Iris pigment epithelial cell (primary cell): ENCODE measurements at regions not wholly inside any gene's neighbourhood (a gene's known extent, or its start where the extent isn't known, plus 50 kb on each side); places are given as distances from the start of the nearest gene placed in this dataset.
"Not testable (repeated sequence)": the region's sequence is repeated elsewhere in the genome, so short reads cannot be mapped to it uniquely, and the experiment has no call there.

Experiments used
- DNase-seq: peaks from one replicate; pipeline ENCODE4 v3.0.0-alpha.2; 2011; ENCODE audit warnings: low read depth

DNA sequence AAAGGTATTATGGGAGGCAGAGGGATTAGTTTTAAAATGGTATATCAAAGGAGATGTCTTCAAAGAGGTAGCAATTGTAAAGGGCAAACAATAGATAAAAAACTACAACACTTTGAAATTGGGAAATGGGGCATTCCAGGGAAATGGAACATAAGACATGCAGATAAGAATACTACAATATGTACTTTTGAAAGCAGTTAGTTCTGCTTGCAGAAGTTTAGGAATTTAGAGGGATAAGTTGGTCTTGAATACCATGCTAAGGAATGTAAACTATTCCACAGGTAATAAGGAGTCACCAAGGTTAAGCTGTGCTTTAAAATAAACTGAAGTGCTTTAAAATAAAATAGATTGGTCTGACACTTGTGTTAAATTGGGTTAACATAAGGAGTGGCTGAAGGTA, 571.7 kb upstream of the ACVR2A start:
- no peak for DNase-seq

DNA sequence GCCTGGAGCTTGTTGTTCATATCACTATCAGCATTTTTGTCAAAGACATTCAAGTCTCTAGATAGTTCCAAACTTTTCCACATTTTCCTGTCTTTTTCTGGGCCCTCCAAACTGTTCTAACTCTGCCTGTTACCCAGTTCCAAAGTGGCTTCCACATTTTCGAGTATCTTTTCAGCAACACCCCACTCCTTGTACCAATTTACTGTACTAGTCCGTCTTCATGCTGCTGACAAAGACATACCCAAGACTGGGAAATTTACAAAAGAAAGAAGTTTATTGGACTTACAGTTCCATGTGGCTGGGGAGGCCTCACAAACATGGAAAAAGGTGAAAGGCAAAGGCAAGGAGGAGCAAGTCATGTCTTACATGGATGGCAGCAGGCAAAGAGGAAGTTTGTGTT, 575.2 kb upstream of the ACVR2A start:
- not testable (repeated sequence) for DNase-seq

DNA sequence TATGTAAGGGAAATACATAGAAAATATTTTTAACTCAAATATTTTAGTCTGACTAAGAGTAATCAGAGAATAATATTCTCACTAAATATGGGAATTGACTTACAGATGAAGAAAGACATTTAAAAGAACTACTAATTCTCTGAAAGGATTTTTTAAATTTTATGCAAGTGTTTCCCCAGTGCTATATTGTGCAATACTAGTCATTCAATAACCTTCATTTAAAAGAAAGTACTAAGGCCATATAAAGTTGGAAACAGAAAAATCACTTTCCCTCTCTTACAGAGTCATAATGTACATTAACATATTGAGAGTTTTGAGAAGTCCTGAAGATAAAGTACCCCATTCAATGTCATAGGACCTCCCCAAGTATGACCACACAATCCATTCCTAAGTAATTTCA, 584.6 kb upstream of the ACVR2A start:
- DNase-seq = no peak

DNA sequence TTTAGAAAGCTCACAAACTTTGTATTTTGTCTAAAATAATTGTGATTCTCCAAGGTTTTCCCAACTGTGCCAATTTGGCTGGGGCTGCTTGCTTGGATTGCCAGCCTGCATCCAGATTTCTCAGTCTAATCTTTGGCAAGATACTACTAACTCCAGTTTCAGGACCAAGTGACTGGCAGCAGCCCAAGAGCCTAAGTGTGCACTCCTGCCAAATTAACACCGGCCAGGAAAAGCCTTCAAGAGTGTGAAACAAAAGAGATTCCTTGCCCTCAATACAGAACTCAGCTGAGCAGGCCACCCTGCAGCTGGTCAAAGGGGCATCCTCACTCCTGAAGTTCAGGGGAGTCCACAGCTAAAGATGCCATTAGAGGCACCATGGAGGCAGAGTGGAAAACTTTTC, 589.0 kb upstream of the ACVR2A start:
- no peak for DNase-seq

DNA sequence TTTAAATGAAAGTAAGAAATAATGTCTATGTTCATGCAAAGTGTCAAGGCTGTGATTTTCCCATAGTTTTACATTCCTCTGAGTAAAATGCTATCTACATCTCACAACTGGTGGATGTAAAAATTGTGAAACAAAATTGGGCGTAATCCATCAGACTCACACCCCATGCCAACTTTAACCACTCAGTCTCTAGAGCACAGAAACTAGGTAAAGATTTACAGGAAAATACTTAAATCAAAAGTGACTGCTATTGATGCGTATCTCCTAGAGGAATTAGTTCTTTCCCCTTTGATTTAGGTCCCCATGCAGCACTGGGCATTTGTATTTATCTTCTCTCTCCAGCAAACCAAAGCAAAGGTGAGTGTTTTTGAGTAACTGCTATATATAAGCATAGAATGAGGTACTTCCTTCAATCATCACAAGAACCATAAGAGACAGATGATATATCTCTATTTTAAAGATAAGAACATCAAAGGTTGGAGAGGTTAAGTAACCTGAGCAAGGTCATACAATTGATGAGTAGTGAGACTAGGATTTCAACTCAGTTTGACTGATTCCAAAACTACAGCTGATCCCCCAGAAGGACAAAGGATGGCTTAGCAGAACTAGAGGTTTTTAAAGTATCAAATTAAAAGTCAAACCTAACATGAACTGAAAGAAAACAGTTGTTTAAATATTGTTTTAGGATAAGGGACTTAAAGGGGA, 594.0 kb upstream of the ACVR2A start:
- DNase-seq = no peak

DNA sequence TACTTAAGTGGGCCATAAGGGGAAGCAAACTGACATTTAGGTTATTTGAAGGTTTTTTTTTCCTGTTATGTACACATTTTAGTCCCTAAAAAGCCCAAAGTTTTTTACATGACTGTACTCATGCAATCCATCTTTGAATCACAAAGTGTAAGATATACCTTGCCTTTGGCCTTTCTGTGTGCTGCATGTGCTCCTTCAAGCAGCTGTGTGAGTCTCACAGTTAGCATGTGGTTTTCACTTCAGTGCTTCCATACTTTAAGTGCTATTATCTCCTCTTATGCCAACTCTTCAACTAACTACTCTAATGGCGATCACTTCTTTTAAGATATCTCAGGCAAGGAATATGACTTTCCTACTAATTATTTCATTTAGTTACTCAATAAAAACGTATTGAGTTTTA, 597.1 kb upstream of the ACVR2A start:
- DNase-seq = no peak

DNA sequence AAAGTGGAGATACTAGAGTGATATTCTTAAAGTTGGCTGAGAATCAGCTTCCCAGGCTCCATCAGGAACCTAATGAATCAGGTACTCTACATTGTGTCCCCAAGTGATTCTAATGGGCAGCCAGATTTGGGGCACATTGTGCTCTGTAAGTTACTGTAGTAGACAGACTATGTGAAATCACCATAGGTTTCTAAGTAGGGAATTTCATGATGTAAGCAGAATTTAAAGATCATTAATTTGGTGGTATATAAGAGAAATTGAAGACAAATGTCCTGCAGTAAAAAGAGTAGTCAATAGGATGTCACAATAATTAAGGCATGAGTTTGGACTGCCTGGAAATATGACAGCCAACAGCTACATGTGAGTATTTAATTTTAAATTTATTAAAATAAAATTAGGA, 602.4 kb upstream of the ACVR2A start:
- DNase-seq = no peak

DNA sequence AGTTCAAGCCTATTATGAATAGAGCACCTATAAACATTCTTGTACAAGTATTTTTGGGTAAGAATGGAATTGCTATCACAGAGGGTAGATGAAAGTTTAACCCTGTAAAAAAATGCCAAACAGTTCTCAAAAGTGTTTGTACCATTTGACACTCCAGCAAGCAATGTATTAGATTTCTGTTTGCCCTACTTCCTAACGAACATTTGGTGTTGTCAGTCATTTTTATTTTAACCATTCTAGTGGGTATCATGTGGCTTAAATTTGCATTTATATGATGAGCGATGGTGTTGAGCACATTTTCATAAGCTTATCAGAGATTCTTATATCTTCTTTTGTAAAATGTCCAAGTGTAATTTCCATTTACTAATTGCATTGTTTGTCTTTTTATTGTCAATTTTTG, 608.2 kb upstream of the ACVR2A start:
- DNase-seq = no peak

DNA sequence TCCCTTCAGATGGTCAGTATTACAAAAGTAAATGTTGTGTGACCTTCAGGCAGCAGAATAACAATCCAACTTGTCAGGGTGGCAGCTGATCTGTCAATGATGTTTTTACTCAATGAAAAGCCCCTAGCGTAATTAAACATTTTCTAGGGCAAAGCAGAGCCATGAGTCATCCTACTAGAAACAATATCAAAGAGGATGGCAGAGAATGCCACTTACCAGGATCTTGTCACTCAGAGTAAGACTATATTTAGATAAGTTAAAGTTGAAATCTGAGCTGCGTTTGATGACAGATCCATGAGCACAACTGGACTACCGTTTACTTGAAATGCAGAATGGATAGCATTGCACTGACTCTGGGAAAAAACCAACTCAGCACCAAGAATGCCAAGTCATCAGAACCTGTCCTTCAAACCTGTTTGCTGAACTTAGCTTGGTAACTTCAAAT, 612.6 kb upstream of the ACVR2A start:
- no peak for DNase-seq

DNA sequence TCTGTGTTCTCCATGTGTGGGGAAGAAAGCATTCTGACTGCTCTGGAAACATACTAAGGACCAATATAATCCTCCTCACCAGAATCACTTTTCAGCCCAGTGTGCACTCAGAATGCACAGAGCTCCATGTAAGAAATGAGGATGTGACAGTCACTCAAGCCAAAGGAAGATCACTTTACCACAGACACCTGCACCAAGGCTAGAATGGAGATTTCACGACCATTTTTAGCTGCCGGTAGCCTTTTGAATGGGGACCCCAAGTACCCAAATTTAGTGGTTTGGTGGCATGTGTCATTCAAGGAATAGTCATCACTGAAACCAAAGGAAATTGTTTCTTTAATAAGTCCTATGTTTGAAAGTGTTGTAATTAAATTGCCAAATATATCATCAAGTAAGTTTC, 613.2 kb upstream of the ACVR2A start:
- DNase-seq = no peak

DNA sequence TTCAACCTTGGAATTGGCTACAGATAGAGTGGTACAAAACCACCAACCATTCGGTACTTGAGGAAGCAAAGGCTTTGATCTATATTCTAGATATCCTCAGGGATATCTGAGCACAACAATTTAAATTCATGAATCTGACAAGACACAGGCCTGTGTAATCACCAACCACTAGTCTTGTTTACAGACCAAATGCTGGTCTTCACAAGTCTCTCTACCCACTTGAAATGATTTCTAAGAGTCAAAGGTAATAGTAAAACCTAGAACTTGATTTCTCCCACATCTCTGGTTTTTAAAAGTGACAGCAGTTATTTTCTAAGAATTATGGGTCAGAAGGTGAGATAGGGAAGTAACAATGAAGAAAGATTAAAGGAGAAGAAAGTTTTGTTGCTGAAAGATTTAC, 613.7 kb upstream of the ACVR2A start:
- DNase-seq = no peak

DNA sequence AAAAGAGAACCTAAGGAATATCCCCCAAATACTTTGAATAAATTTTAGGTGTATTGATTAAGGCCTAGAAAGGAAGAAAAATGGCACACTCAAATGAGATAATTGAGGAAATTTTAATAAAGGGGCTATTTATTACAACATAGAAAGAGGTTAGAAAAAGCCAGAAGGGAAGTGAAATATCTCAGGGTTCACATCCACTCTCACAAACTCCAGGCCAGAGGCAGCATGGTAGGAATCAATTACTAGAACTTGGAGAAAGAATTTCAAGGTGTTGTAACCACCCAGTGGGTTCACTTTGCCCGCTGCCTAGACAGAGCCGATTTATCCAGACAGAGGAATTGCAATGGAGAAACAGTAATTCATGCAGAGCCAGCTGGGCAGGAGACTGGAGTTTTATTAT, 617.5 kb upstream of the ACVR2A start:
- no peak for DNase-seq

DNA sequence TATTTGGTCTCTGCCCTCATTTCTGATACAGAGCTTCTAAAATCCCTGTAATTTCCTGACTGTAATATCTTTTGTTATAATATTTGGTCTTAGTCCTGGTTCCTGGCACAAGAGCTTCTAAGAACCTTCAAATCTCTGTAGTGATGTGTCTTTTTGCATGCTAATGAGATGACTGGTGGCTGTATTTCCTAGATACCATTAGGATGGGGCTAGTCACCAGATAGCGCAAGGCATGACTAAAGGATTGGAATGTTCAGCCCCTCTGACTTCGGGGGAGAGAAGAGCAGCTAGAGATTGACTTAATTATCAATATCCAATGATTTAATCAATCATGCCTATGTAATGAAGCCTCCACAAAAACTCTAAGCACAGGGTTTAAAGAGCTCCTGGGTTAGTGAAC, 620.8 kb upstream of the ACVR2A start:
- DNase-seq = peak; percentile 3

DNA sequence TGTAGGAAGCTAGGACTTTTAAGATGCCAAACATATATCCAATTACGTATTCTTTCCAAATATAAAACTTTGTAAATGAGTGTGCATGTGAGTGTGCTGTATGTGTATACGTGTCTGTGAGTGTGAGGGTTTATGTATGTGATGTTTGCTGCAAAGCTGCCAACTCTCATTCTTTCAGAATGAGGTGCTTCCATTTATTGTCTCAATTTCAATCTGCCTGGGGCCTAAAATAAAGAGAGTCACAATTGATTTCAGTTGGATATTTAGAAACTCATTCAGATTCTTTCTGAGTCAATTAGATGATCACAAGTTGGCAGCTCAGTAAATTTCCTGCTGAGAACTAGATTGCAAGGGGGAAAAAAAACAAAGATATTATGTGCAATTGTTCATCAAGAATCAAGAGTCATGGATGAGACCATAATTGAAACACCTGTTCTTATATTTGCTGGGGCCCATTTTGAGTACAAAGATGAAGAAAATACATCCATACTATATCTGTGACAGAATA, 621.2 kb upstream of the ACVR2A start:
- DNase-seq = no peak

DNA sequence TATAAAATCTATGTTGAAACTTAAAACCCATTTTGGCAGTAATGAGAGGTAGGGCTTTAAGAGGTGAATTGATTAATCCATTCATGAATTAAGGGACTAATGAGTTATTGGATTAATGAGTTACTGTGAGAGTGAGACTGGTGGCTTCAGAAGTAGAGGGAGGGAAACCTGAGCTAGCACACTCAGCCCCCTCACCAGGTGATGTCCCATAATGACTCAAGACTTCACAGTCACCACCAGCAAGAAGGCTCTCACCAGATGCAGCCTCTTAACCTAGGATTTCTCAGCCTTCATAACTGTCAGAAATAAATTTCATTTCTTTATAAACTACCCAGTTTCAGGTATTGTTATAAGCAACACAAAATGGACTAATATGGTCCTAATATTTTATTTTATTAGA, 621.7 kb upstream of the ACVR2A start:
- no peak for DNase-seq

DNA sequence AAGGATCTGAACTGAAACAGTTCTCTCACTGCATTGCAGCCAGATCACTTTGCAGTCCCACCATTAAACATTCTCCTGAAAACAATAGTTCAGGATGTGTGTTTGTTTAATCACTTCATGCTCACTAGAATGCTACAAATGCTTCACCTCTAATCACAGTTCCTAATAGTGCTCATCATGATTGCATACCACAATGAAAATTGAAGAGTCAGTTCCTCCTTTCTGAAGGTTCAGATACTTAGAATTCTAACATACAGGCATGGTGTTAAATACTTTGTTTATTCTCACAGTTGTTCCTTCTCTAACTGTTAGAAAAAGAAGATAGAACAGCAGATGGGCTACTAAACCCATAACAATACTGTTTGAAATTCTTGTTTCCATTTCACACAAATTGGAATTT, 622.3 kb upstream of the ACVR2A start:
- DNase-seq = no peak

DNA sequence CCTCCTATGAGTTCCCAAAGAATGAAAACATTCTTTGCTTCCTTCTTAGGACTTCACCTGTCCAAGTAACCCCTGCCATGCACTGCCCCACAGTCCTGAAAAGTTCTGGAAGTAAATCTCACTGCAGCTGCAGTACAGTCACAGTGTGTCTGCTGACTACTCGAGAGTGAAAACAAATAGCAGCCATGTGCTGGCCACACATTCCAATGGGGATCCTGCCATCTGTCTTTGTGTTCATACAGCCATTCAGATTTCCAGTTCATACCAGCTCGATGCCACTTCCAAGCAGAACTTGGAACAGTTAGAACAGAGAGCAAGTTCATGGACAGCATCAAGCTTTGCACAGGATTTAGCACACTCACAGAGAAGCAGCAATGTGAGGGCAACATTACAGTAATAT, 629.9 kb upstream of the ACVR2A start:
- no peak for DNase-seq

DNA sequence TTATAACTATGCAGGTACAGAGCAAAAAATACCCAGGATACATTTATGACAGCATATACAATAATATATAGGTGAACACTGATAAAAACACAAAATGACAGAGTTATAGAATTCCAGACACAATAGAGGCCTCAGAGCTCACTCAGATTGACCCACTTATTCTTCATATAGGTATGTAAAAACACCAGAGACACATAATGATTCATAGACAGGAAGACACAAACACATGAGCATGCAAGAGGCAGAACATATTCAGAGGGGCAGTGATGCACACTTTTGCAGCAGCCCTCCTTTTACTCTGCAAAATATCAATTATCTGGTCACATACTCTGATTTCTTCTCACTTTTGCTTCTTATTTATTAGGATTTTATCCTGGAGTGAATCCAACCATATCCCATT, 633.3 kb upstream of the ACVR2A start:
- DNase-seq = no peak

DNA sequence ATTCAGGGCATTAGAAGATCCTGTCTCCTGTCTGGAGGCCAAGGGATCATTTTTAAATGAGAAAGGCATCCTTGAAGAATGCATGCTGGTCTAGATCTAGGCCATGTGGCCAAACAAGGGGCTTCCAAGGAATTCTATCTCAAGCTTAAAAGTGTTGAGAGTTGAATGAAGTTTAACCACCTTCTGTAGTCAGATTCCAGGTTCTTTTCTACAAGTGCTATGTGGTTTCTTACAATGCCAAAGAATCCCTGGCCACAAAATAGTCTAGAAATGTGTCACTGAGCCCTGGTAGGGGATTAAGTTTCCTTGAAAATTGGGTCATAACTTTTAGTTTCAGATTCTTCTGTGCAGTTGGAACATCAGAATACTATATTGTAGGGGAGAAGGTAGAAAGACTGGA, 640.7 kb upstream of the ACVR2A start:
- peak; percentile 70 for DNase-seq

DNA sequence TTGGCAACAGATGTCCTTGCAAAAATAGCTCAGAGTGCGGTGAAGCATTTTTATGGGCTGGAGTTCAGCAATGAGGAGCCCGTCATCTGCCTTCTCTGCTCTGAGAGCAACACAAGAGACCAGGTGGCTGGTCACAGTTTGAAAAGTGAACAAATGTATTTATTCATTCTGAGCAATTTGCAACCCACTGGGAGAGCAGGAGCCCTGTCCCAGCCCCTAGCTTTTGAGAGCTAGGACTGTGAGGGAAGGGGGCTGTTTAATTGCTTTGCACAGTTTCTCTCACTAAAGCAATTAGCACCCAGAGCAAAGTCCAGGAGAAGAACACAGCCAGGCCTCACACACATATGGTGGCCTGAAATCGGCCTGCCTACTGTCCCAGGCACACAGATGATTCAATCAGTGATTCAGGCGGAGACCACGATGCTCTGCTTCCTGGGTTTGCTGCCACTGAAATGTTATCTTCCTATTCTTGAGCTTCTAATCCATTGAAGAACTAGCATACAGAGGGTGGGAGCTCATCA, 646.1 kb upstream of the ACVR2A start:
- DNase-seq = no peak

DNA sequence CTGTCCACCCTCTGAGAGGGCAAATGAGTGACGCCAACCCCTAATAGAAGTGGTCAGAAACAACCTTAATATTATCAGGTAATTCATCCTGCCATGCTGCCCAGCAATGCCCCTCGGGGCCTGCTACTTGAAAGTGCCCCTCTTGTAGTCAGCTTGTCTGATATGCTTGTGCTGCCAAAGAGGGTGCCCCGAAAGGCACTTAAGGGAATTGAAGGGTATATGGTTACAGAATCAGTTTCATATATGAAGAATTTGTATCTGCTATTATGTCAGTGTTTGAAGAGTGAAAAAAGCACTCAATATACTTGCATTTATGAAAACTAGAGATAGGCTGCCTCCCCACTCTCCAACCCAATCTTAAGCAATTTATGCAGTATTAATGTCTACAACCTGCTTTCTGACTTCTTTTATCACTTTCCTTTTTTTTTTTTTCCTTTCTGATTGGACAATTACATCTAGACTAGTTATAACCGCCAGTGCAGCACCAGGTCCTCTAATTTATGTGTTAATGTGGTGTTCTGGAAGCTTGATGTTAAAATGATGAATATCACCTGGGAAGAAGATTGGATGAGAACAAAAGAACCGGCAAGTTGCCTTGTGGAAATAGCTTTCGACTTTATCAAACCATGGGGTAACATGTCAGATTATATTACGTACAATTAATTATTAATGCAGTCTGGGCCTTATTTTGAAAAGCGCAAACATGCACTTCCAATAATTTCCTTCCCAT, 646.9 kb upstream of the ACVR2A start:
- DNase-seq = no peak

DNA sequence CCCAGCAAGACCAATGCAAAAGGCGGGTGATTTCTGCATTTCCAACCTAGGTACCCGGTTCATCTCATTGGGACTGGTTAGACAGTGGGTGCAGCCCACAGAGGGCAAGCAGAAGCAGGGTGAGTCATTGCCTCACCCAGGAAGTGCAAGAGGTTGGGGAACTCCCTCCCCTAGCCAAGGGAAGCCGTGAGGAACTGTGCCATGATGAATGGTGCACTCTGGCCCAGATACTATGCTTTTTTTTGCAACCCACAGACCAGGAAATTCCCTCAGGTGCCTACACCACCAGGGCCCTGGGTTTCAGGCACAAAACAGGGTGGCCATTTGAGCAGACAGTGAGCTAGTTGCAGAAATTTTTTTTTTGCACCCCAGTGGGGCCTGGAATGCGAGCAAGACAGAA, 662.6 kb upstream of the ACVR2A start:
- DNase-seq = no peak

DNA sequence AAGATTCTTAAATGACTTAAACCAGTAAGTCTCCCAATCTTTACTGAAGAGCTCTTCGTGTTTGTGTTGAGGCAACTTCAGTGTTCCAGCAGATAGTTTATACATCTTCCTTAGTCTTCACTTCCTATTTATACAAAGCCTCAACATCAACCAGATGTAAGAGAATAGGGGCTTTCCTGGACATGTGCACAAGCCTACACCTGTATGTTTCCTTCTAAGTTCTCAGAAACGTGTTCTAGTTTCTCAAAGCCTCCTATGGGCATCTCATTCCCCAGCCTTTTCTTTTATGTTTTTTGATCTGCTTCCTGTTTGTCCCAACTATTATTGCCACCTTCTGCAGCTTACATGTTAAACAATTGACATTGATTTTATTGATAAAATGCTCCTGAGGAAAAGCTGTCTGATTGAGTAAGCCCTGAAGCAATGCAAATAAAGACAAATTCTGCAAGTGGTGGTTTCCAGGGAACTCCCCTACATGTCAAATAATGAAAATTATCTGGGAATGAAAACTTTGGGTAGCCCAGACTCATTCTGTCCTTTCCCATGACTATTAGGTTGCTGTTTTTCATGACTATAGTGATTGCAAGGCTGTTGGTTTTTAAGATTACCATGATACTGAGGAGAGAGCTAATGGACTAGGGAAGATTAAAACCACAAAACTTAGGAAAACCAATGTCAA, 663.3 kb upstream of the ACVR2A start:
- DNase-seq = no peak
